GM23338 (cell line): ENCODE measurements at regions not wholly inside any gene's neighbourhood (a gene's known extent, or its start where the extent isn't known, plus 50 kb on each side); places are given as distances from the start of the nearest gene placed in this dataset.

ENCODE experiments used
- ATAC-seq: fragments of 200-7000 bp; cut with Tn5 transposase; 3 replicates; pipeline ENCODE4 v1.9.1; 2020
- DNase-seq: peaks from one replicate; pipeline ENCODE4 v3.0.0-alpha.2; 2015; ENCODE audit warnings: low spot score
- H2AFZ ChIP-seq: fragments of 200-600 bp; sonication (generic); 2 replicates; pipeline ENCODE4 v1.8.0; 2016; ENCODE audit warnings: antibody characterized with exemption, mild to moderate bottlenecking, moderate library complexity
- H3F3A ChIP-seq: fragments of 200-600 bp; sonication (generic); replicated peaks from 2 replicates; pipeline ENCODE4 v1.8.0; 2017; ENCODE audit warnings: antibody characterized with exemption, mixed run types, low read depth
- H3K27ac ChIP-seq: fragments of 200-600 bp; sonication (generic); 2 replicates; pipeline ENCODE4 v1.6.1; 2016; ENCODE audit warnings: low read depth
- H3K27me3 ChIP-seq: fragments of 200-600 bp; sonication (generic); 2 replicates; pipeline ENCODE4 v1.8.0; 2016; ENCODE audit warnings: mild to moderate bottlenecking, mixed run types, moderate library complexity; ENCODE audit not compliant: insufficient read depth
- H3K36me3 ChIP-seq: fragments of 200-600 bp; sonication (generic); 2 replicates; pipeline ENCODE4 v1.8.0; 2016; ENCODE audit warnings: mild to moderate bottlenecking; ENCODE audit not compliant: insufficient read depth
- H3K4me1 ChIP-seq: fragments of 200-600 bp; sonication (generic); 2 replicates; pipeline ENCODE4 v1.8.0; 2016; ENCODE audit warnings: mild to moderate bottlenecking, moderate library complexity; ENCODE audit not compliant: insufficient read depth
- H3K4me2 ChIP-seq: fragments of 200-600 bp; sonication (generic); 2 replicates; pipeline ENCODE4 v1.7.1; 2017; ENCODE audit warnings: mixed run types
- H3K4me3 ChIP-seq: fragments of 200-600 bp; sonication (generic); 2 replicates; pipeline ENCODE4 v1.6.1; 2016; ENCODE audit warnings: mixed run types
- H3K79me2 ChIP-seq: fragments of 200-600 bp; sonication (generic); replicated peaks from 2 replicates; pipeline ENCODE4 v1.8.0; 2017; ENCODE audit warnings: mild to moderate bottlenecking; ENCODE audit not compliant: insufficient read depth
- H3K9me2 ChIP-seq: fragments of 200-600 bp; sonication (generic); 2 replicates; pipeline ENCODE4 v1.8.0; 2017; ENCODE audit not compliant: insufficient read depth
- H4K20me1 ChIP-seq: fragments of 200-600 bp; sonication (generic); replicated peaks from 2 replicates; pipeline ENCODE4 v1.8.0; 2017; ENCODE audit warnings: mild to moderate bottlenecking; ENCODE audit not compliant: insufficient read depth
- H3K27ac Mint-ChIP-seq: 2 replicates; pipeline ENCODE4 v1.8.0; 2020; ENCODE audit warnings: inconsistent platforms, mild to moderate bottlenecking, moderate library complexity, mixed read lengths
- H3K27me3 Mint-ChIP-seq: 3 replicates; pipeline ENCODE4 v1.8.0; 2022; ENCODE audit warnings: low read depth, mild to moderate bottlenecking, moderate library complexity, mixed read lengths, inconsistent platforms; ENCODE audit not compliant: insufficient read depth, poor library complexity
- H3K36me3 Mint-ChIP-seq: 3 replicates; pipeline ENCODE4 v1.8.0; 2021; ENCODE audit warnings: low read depth, mild to moderate bottlenecking, inconsistent platforms, moderate library complexity, mixed read lengths
- H3K4me1 Mint-ChIP-seq: 3 replicates; pipeline ENCODE4 v1.8.0; 2020; ENCODE audit warnings: mild to moderate bottlenecking, inconsistent platforms, mixed read lengths
- H3K4me3 Mint-ChIP-seq: 3 replicates; pipeline ENCODE4 v1.8.0; 2021; ENCODE audit warnings: moderate library complexity, mild to moderate bottlenecking, inconsistent platforms, mixed read lengths
- H3K9me3 Mint-ChIP-seq: 3 replicates; pipeline ENCODE4 v1.8.0; 2020; ENCODE audit warnings: moderate library complexity, mild to moderate bottlenecking, inconsistent platforms, mixed read lengths
- CREB1 ChIP-seq: fragments of 250-450 bp; sonication (Bioruptor Pico); IDR thresholded peaks from 2 replicates; pipeline ENCODE4 v1.5.0; 2020; ENCODE audit warnings: low read depth, mild to moderate bottlenecking, moderate library complexity
- EZH2 ChIP-seq: fragments of 200-600 bp; sonication (generic); IDR thresholded peaks from one replicate; pipeline ENCODE4 v1.8.0; 2017; ENCODE audit warnings: antibody characterized with exemption, mild to moderate bottlenecking, low read depth; ENCODE audit not compliant: unreplicated experiment
- JUNB ChIP-seq: IDR thresholded peaks from one replicate; pipeline ENCODE4 v1.6.1; 2016; ENCODE audit warnings: antibody characterized with exemption; ENCODE audit not compliant: unreplicated experiment
- NANOG ChIP-seq: IDR thresholded peaks from 2 replicates; pipeline ENCODE4 v1.6.1; 2016; ENCODE audit warnings: antibody characterized with exemption, borderline replicate concordance
- STAT1 ChIP-seq: IDR thresholded peaks from one replicate; pipeline ENCODE4 v1.6.1; 2016; ENCODE audit warnings: antibody characterized with exemption; ENCODE audit not compliant: unreplicated experiment
- ZNF114 ChIP-seq: fragments of 250-450 bp; sonication (Bioruptor Pico); IDR thresholded peaks from 2 replicates; pipeline ENCODE4 v1.5.0; 2020; ENCODE audit warnings: mild to moderate bottlenecking, moderate library complexity
- ZNF331 ChIP-seq: fragments of 250-450 bp; sonication (Bioruptor Pico); IDR thresholded peaks from 2 replicates; pipeline ENCODE4 v1.5.0; 2020; ENCODE audit warnings: low read depth, mild to moderate bottlenecking, moderate library complexity
- TF ChIP-seq, protein P1 (sequence below): IDR thresholded peaks from 2 replicates; pipeline ENCODE4 v1.6.1; 2016; ENCODE audit warnings: antibody characterized with exemption
- TF ChIP-seq, protein P2 (sequence below): fragments of 250-450 bp; sonication (Bioruptor Pico); IDR thresholded peaks from 2 replicates; pipeline ENCODE4 v1.5.0; 2020; ENCODE audit warnings: mild to moderate bottlenecking, moderate library complexity
- TF ChIP-seq, protein P3 (sequence below), 2 experiments: fragments of 200-600 bp in 1 of 2; sonication (generic) in 1 of 2; conservative IDR thresholded peaks; 2 replicates each; pipeline versions ENCODE4 v1.5.1 to v1.6.1; 2016 to 2017; ENCODE audit warnings: antibody characterized with exemption in 2 of 2, low read depth in 2 of 2, mild to moderate bottlenecking in 2 of 2, moderate library complexity in 1 of 2

DNA sequence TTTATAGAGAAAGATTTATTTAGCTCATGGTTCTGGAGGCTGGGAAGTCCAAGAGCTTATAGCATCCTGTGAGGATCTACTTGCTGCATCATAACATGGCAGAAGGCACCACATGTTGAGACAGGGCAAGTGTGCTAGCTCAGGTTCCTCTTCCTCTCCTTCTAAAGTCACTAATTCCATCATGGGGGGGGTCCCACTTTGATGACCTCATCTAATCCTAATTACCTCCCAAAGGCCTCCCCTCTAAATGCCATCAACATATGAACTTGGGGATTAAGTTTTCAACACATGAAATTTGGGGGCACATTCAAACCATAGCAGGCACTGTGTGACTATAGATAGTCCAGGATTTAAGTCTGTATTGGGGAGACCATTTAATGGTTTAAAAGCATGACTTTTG is 297.1 kb upstream of the ROPN1 start:
- H3K4me3 Mint-ChIP-seq = no peak overlapping the region
- Histone ChIP-seq H3F3A (no peaks in the 10 kb centered on the region), H3K27ac (no peak overlapping the region), H2AFZ (no peak overlapping the region), H3K4me1 (no peaks in the 10 kb centered on the region), H3K4me2 (no peak overlapping the region), H3K36me3 (no peaks in the 10 kb centered on the region), H4K20me1 (no peaks in the 10 kb centered on the region), H3K79me2 (no peaks in the 10 kb centered on the region), H3K4me3 (no peak overlapping the region), H3K27me3 (no peaks in the 10 kb centered on the region), H3K9me2 (no peaks in the 10 kb centered on the region)
- peaks cover 7% of the 10 kb centered on the region for H3K27me3 Mint-ChIP-seq
- DNase-seq (no peak), ATAC-seq (no peak)
- no peaks in the 10 kb centered on the region for H3K36me3 Mint-ChIP-seq
- peaks cover 6% of the 10 kb centered on the region for H3K4me1 Mint-ChIP-seq
- TF ChIP-seq, protein P1, sequence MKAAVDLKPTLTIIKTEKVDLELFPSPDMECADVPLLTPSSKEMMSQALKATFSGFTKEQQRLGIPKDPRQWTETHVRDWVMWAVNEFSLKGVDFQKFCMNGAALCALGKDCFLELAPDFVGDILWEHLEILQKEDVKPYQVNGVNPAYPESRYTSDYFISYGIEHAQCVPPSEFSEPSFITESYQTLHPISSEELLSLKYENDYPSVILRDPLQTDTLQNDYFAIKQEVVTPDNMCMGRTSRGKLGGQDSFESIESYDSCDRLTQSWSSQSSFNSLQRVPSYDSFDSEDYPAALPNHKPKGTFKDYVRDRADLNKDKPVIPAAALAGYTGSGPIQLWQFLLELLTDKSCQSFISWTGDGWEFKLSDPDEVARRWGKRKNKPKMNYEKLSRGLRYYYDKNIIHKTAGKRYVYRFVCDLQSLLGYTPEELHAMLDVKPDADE = no peak
- no peak for TF ChIP-seq CREB1 (CRISPR knock-in tag)
- TF ChIP-seq ZNF114 (CRISPR knock-in tag) = no peak
- TF ChIP-seq NANOG = no peak
- TF ChIP-seq, protein P2, sequence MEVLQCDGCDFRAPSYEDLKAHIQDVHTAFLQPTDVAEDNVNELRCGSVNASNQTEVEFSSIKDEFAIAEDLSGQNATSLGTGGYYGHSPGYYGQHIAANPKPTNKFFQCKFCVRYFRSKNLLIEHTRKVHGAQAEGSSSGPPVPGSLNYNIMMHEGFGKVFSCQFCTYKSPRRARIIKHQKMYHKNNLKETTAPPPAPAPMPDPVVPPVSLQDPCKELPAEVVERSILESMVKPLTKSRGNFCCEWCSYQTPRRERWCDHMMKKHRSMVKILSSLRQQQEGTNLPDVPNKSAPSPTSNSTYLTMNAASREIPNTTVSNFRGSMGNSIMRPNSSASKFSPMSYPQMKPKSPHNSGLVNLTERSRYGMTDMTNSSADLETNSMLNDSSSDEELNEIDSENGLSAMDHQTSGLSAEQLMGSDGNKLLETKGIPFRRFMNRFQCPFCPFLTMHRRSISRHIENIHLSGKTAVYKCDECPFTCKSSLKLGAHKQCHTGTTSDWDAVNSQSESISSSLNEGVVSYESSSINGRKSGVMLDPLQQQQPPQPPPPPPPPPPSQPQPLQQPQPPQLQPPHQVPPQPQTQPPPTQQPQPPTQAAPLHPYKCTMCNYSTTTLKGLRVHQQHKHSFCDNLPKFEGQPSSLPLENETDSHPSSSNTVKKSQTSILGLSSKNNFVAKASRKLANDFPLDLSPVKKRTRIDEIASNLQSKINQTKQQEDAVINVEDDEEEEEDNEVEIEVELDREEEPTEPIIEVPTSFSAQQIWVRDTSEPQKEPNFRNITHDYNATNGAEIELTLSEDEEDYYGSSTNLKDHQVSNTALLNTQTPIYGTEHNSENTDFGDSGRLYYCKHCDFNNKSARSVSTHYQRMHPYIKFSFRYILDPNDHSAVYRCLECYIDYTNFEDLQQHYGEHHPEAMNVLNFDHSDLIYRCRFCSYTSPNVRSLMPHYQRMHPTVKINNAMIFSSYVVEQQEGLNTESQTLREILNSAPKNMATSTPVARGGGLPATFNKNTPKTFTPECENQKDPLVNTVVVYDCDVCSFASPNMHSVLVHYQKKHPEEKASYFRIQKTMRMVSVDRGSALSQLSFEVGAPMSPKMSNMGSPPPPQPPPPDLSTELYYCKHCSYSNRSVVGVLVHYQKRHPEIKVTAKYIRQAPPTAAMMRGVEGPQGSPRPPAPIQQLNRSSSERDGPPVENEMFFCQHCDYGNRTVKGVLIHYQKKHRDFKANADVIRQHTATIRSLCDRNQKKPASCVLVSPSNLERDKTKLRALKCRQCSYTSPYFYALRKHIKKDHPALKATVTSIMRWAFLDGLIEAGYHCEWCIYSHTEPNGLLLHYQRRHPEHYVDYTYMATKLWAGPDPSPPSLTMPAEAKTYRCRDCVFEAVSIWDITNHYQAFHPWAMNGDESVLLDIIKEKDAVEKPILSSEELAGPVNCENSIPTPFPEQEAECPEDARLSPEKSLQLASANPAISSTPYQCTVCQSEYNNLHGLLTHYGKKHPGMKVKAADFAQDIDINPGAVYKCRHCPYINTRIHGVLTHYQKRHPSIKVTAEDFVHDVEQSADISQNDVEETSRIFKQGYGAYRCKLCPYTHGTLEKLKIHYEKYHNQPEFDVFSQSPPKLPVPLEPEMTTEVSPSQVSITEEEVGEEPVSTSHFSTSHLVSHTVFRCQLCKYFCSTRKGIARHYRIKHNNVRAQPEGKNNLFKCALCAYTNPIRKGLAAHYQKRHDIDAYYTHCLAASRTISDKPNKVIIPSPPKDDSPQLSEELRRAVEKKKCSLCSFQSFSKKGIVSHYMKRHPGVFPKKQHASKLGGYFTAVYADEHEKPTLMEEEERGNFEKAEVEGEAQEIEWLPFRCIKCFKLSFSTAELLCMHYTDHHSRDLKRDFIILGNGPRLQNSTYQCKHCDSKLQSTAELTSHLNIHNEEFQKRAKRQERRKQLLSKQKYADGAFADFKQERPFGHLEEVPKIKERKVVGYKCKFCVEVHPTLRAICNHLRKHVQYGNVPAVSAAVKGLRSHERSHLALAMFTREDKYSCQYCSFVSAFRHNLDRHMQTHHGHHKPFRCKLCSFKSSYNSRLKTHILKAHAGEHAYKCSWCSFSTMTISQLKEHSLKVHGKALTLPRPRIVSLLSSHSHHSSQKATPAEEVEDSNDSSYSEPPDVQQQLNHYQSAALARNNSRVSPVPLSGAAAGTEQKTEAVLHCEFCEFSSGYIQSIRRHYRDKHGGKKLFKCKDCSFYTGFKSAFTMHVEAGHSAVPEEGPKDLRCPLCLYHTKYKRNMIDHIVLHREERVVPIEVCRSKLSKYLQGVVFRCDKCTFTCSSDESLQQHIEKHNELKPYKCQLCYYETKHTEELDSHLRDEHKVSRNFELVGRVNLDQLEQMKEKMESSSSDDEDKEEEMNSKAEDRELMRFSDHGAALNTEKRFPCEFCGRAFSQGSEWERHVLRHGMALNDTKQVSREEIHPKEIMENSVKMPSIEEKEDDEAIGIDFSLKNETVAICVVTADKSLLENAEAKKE (CRISPR knock-in tag) = no peak
- TF ChIP-seq, protein P3, sequence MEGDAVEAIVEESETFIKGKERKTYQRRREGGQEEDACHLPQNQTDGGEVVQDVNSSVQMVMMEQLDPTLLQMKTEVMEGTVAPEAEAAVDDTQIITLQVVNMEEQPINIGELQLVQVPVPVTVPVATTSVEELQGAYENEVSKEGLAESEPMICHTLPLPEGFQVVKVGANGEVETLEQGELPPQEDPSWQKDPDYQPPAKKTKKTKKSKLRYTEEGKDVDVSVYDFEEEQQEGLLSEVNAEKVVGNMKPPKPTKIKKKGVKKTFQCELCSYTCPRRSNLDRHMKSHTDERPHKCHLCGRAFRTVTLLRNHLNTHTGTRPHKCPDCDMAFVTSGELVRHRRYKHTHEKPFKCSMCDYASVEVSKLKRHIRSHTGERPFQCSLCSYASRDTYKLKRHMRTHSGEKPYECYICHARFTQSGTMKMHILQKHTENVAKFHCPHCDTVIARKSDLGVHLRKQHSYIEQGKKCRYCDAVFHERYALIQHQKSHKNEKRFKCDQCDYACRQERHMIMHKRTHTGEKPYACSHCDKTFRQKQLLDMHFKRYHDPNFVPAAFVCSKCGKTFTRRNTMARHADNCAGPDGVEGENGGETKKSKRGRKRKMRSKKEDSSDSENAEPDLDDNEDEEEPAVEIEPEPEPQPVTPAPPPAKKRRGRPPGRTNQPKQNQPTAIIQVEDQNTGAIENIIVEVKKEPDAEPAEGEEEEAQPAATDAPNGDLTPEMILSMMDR (conservative IDR thresholded peaks at IDR 0.05; ENCODE audit: low read depth in 2 of 2) = no peak
- no peak for TF ChIP-seq JUNB
- no peak for TF ChIP-seq STAT1
- no peak for TF ChIP-seq EZH2
- TF ChIP-seq ZNF331 (CRISPR knock-in tag) = no peak
- H3K9me3 Mint-ChIP-seq = no peaks in the 10 kb centered on the region; the same call in 2 of the 3 replicates
- no peak overlapping the region for H3K27ac Mint-ChIP-seq
